IMR-90 (cell line): ENCODE measurements at regions not wholly inside any gene's neighbourhood (a gene's known extent, or its start where the extent isn't known, plus 50 kb on each side); places are given as distances from the start of the nearest gene placed in this dataset.

Source experiments
- ATAC-seq: fragments of 200-7000 bp; cut with Tn5 transposase; 2 replicates; pipeline ENCODE4 v1.9.1; 2020; ENCODE audit warnings: low read depth, mild to moderate bottlenecking, moderate library complexity
- BruUV-seq: library from RNA; stranded (reverse); fragments of 400-500 nt; replicated peaks from 2 replicates; lab custom pipeline; 2021; lab: Mats Ljungman, UMichigan
- CTCF ChIA-PET: fragments of 300-600 bp; formaldehyde crosslinking; extraction: SDS; loops from one replicate; lab custom pipeline; 2021; ENCODE audit warnings: antibody characterized with exemption; lab: Yijun Ruan, JAX
- POLR2A ChIA-PET: fragments of 300-600 bp; sonication (Branson Sonifier 250); formaldehyde crosslinking; loops from one replicate; lab custom pipeline; 2022; ENCODE audit warnings: antibody characterized with exemption; ENCODE audit not compliant: unreplicated experiment; lab: Charles Lee
- DNase-seq: peaks from one replicate; pipeline ENCODE4 v3.0.0; 2013
- H2AFZ ChIP-seq: replicated peaks from 2 replicates; pipeline ENCODE3; 2013; ENCODE audit warnings: low read length, mild to moderate bottlenecking; ENCODE audit not compliant: poor library complexity
- H2AK5ac ChIP-seq: 2 replicates; pipeline ENCODE4 v1.6.1; 2013; ENCODE audit warnings: low read depth, low read length, inconsistent platforms
- H2AK9ac ChIP-seq: replicated peaks from 2 replicates; pipeline ENCODE3; 2013; ENCODE audit warnings: mild to moderate bottlenecking, low read depth, low read length, moderate library complexity; ENCODE audit not compliant: poor library complexity
- H2BK120ac ChIP-seq: 2 replicates; pipeline ENCODE4 v1.6.1; 2013; ENCODE audit warnings: low read depth, low read length, inconsistent platforms
- H2BK15ac ChIP-seq: 3 replicates; pipeline ENCODE4 v1.6.1; 2013; ENCODE audit warnings: low read depth, low read length, inconsistent platforms
- H2BK20ac ChIP-seq: 2 replicates; pipeline ENCODE4 v1.6.1; 2013; ENCODE audit warnings: low read depth, mild to moderate bottlenecking, inconsistent platforms, low read length, moderate library complexity
- H2BK5ac ChIP-seq: 2 replicates; pipeline ENCODE4 v1.6.1; 2013; ENCODE audit warnings: mild to moderate bottlenecking, low read depth, low read length, inconsistent platforms; ENCODE audit not compliant: poor library complexity, severe bottlenecking
- H3K14ac ChIP-seq: replicated peaks from 2 replicates; pipeline ENCODE4 v1.6.1; 2013; ENCODE audit warnings: low read depth, low read length, inconsistent platforms
- H3K18ac ChIP-seq: 2 replicates; pipeline ENCODE4 v1.6.1; 2013; ENCODE audit warnings: low read depth, low read length, control low read depth
- H3K23ac ChIP-seq: 2 replicates; pipeline ENCODE4 v1.6.1; 2013; ENCODE audit warnings: low read depth, low read length, inconsistent platforms
- H3K27ac ChIP-seq: 2 replicates; pipeline ENCODE4 v1.5.1; 2013; ENCODE audit warnings: mild to moderate bottlenecking, control low read depth, low read length; ENCODE audit not compliant: insufficient read depth
- H3K27me3 ChIP-seq: 2 replicates; pipeline ENCODE4 v1.6.1; 2013; ENCODE audit warnings: low read length; ENCODE audit not compliant: control insufficient read depth, insufficient read depth
- H3K36me3 ChIP-seq: 2 replicates; pipeline ENCODE4 v1.6.1; 2013; ENCODE audit warnings: low read length, mixed read lengths; ENCODE audit not compliant: control insufficient read depth, insufficient read depth
- H3K4ac ChIP-seq: 2 replicates; pipeline ENCODE4 v1.6.1; 2013; ENCODE audit warnings: low read depth, low read length, inconsistent platforms
- H3K4me1 ChIP-seq: 2 replicates; pipeline ENCODE4 v1.6.1; 2013; ENCODE audit warnings: low read length, mixed read lengths; ENCODE audit not compliant: control insufficient read depth, insufficient read depth
- H3K4me2 ChIP-seq: 2 replicates; pipeline ENCODE4 v1.6.1; 2013; ENCODE audit warnings: low read depth, mild to moderate bottlenecking, control low read depth, low read length, moderate library complexity
- H3K4me3 ChIP-seq: 2 replicates; pipeline ENCODE4 v1.5.1; 2013; ENCODE audit warnings: low read depth, mild to moderate bottlenecking, control low read depth, low read length, moderate library complexity; ENCODE audit not compliant: insufficient read depth
- H3K56ac ChIP-seq: 2 replicates; pipeline ENCODE4 v1.6.1; 2013; ENCODE audit warnings: low read length, inconsistent platforms; ENCODE audit not compliant: insufficient read depth; ENCODE audit errors: extremely low read depth
- H3K79me1 ChIP-seq, 2 experiments: 2 replicates each; pipeline ENCODE4 v1.6.1; 2013; ENCODE audit warnings: low read length in 2 of 2, inconsistent platforms in 1 of 2, low read depth in 1 of 2
- H3K9ac ChIP-seq: 2 replicates; pipeline ENCODE4 v1.6.1; 2013; ENCODE audit warnings: low read depth, low read length, control low read depth
- H3K9me1 ChIP-seq: 2 replicates; pipeline ENCODE4 v1.6.1; 2013; ENCODE audit warnings: low read length, inconsistent platforms; ENCODE audit not compliant: insufficient read depth
- H3K9me3 ChIP-seq: 2 replicates; pipeline ENCODE4 v1.6.1; 2013; ENCODE audit warnings: low read length; ENCODE audit not compliant: control insufficient read depth, insufficient read depth
- H4K20me1 ChIP-seq: 2 replicates; pipeline ENCODE4 v1.6.1; 2013; ENCODE audit warnings: low read length, inconsistent platforms; ENCODE audit not compliant: insufficient read depth
- H4K5ac ChIP-seq: 2 replicates; pipeline ENCODE4 v1.6.1; 2013; ENCODE audit warnings: mild to moderate bottlenecking, low read depth, low read length, control low read depth
- H4K8ac ChIP-seq, 2 experiments: 2 replicates each; pipeline ENCODE4 v1.6.1; 2013; ENCODE audit warnings: low read depth in 2 of 2, low read length in 2 of 2, control low read depth in 1 of 2, inconsistent platforms in 1 of 2
- H4K91ac ChIP-seq: 2 replicates; pipeline ENCODE4 v1.6.1; 2013; ENCODE audit warnings: low read depth, low read length, inconsistent platforms; ENCODE audit not compliant: insufficient read depth
- BHLHE40 ChIP-seq: fragments of 150-350 bp; IDR thresholded peaks from 2 replicates; pipeline ENCODE4 v1.6.1; 2016; ENCODE audit warnings: mild to moderate bottlenecking, low read depth, low read length
- CEBPB ChIP-seq: IDR thresholded peaks from 2 replicates; pipeline ENCODE4 v1.6.1; 2012; ENCODE audit warnings: low read depth, low read length, improper control_type of control experiment
- CHD1 ChIP-seq: IDR thresholded peaks from 2 replicates; pipeline ENCODE4 v1.6.1; 2012; ENCODE audit warnings: low read depth, low read length, improper control_type of control experiment
- FOS ChIP-seq: fragments of 150-350 bp; IDR thresholded peaks from 2 replicates; pipeline ENCODE4 v1.6.1; 2016; ENCODE audit warnings: low read depth, low read length
- MAFK ChIP-seq: IDR thresholded peaks from 2 replicates; pipeline ENCODE4 v1.6.1; 2012; ENCODE audit warnings: low read depth, low read length, improper control_type of control experiment
- MAZ ChIP-seq: IDR thresholded peaks from 2 replicates; pipeline ENCODE4 v1.6.1; 2012; ENCODE audit warnings: low read depth, mild to moderate bottlenecking, low read length, improper control_type of control experiment, moderate library complexity, borderline replicate concordance
- MXI1 ChIP-seq: IDR thresholded peaks from 2 replicates; pipeline ENCODE4 v1.6.1; 2012; ENCODE audit warnings: low read depth, mild to moderate bottlenecking, low read length, moderate library complexity, borderline replicate concordance
- NFE2L2 ChIP-seq: fragments of 150-350 bp; IDR thresholded peaks from 2 replicates; pipeline ENCODE4 v1.6.1; 2016; ENCODE audit warnings: low read depth, mild to moderate bottlenecking, low read length
- POLR2A ChIP-seq: IDR thresholded peaks from 2 replicates; pipeline ENCODE4 v1.6.1; 2012; ENCODE audit warnings: mild to moderate bottlenecking, low read depth, low read length
- RAD21 ChIP-seq: IDR thresholded peaks from 2 replicates; pipeline ENCODE4 v1.6.1; 2012; ENCODE audit warnings: low read length, improper control_type of control experiment
- RCOR1 ChIP-seq: IDR thresholded peaks from 2 replicates; pipeline ENCODE4 v1.6.1; 2012; ENCODE audit warnings: mild to moderate bottlenecking, low read length, improper control_type of control experiment; ENCODE audit not compliant: insufficient replicate concordance
- RFX5 ChIP-seq: IDR thresholded peaks from 2 replicates; pipeline ENCODE4 v1.8.0; 2012; ENCODE audit warnings: low read depth, mild to moderate bottlenecking, low read length, moderate library complexity
- SMC3 ChIP-seq: fragments of 150-350 bp; IDR thresholded peaks from 2 replicates; pipeline ENCODE4 v1.6.1; 2016; ENCODE audit warnings: low read depth, mild to moderate bottlenecking, antibody characterized with exemption, low read length, moderate library complexity
- WGBS, 2 experiments: methylation state at CpG; one replicate each; pipeline versions ENCODE4 v1.1.5 to v1.1.7; 2013; ENCODE audit warnings: missing lambda C conversion rate in 2 of 2; ENCODE audit not compliant: insufficient read length in 1 of 2; ENCODE audit errors: extremely low coverage in 2 of 2; 5-methylcytosine and 5-hydroxymethylcytosine counted together
- dilution Hi-C: fragments of 300-500 bp; cut with HindIII; formaldehyde crosslinking; loops from one replicate; pipeline ENCODE4 v1.14.3; 2018; ENCODE audit warnings: low sequenced_read_pairs; ENCODE audit not compliant: unreplicated experiment
- in situ Hi-C: fragments of 300-500 bp; cut with MboI; formaldehyde crosslinking; loops from 3 replicates; pipeline ENCODE4 v1.14.3; 2019; ENCODE audit warnings: low sequenced_read_pairs, inconsistent platforms, mixed read lengths
- intact Hi-C: fragments of 100-400 bp; cut with micrococcal nuclease; formaldehyde crosslinking; loops from 2 replicates; pipeline ENCODE4 v1.10.0; 2022
- TF ChIP-seq, protein P1 (sequence below): fragments of 150-350 bp; IDR thresholded peaks from 2 replicates; pipeline ENCODE4 v1.6.1; 2017; ENCODE audit warnings: mild to moderate bottlenecking, antibody characterized with exemption, low read length, low read depth
- TF ChIP-seq, protein P2 (sequence below): conservative IDR thresholded peaks from 2 replicates; pipeline ENCODE4 v1.5.1; 2012; ENCODE audit warnings: mild to moderate bottlenecking, low read depth, low read length, improper control_type of control experiment
- TF ChIP-seq, protein P3 (sequence below): fragments of 150-350 bp; IDR thresholded peaks from 2 replicates; pipeline ENCODE4 v1.6.1; 2016; ENCODE audit warnings: low read depth, mild to moderate bottlenecking, low read length, moderate library complexity, borderline replicate concordance

- Histone ChIP-seq H3K23ac (no peak overlapping the region), H2BK20ac (no peak overlapping the region), H4K8ac (no peak overlapping the region), H4K5ac (no peak overlapping the region), H3K4me1 (no peaks in the 10 kb centered on the region), H3K79me1 (no peaks in the 10 kb centered on the region), H2BK15ac (no peak overlapping the region), H3K9me3 (no peaks in the 10 kb centered on the region; the same call in 1 of the 2 replicates), H3K9ac (no peak overlapping the region), H2BK5ac (no peak overlapping the region), H3K56ac (no peak overlapping the region), H3K4me2 (no peak overlapping the region), H3K36me3 (no peaks in the 10 kb centered on the region), H3K27me3 (peaks cover 5% of the 10 kb centered on the region), H4K20me1 (no peaks in the 10 kb centered on the region), H2AK5ac (no peak overlapping the region), H2AK9ac (no peak overlapping the region), H2BK120ac (no peak overlapping the region), H3K18ac (no peak overlapping the region), H2AFZ (no peak overlapping the region), H4K91ac (no peak overlapping the region), H3K4me3 (no peak overlapping the region), H3K27ac (no peak overlapping the region), H3K4ac (no peak overlapping the region), H3K14ac (no peak overlapping the region), H3K9me1 (no peaks in the 10 kb centered on the region)
- no TSS peak for BruUV-seq
- DNase-seq (no peak), ATAC-seq (no peak)
- intact Hi-C loops (no loop called here), in situ Hi-C loops (no loop called here), dilution Hi-C loops (no loop called here)
- no CpG with 5 or more reads among the region's 6 CpGs for WGBS, 2 experiments
- ChIA-PET POLR2A (no interaction called here), CTCF (no interaction called here)
- TF ChIP-seq MXI1: no peak
- no peak for TF ChIP-seq CEBPB
- TF ChIP-seq RAD21: no peak
- TF ChIP-seq, protein P1, sequence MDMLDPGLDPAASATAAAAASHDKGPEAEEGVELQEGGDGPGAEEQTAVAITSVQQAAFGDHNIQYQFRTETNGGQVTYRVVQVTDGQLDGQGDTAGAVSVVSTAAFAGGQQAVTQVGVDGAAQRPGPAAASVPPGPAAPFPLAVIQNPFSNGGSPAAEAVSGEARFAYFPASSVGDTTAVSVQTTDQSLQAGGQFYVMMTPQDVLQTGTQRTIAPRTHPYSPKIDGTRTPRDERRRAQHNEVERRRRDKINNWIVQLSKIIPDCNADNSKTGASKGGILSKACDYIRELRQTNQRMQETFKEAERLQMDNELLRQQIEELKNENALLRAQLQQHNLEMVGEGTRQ: no peak
- TF ChIP-seq POLR2A: no peak
- TF ChIP-seq MAFK: no peak
- TF ChIP-seq, protein P2, sequence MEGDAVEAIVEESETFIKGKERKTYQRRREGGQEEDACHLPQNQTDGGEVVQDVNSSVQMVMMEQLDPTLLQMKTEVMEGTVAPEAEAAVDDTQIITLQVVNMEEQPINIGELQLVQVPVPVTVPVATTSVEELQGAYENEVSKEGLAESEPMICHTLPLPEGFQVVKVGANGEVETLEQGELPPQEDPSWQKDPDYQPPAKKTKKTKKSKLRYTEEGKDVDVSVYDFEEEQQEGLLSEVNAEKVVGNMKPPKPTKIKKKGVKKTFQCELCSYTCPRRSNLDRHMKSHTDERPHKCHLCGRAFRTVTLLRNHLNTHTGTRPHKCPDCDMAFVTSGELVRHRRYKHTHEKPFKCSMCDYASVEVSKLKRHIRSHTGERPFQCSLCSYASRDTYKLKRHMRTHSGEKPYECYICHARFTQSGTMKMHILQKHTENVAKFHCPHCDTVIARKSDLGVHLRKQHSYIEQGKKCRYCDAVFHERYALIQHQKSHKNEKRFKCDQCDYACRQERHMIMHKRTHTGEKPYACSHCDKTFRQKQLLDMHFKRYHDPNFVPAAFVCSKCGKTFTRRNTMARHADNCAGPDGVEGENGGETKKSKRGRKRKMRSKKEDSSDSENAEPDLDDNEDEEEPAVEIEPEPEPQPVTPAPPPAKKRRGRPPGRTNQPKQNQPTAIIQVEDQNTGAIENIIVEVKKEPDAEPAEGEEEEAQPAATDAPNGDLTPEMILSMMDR: no peak
- TF ChIP-seq, protein P3, sequence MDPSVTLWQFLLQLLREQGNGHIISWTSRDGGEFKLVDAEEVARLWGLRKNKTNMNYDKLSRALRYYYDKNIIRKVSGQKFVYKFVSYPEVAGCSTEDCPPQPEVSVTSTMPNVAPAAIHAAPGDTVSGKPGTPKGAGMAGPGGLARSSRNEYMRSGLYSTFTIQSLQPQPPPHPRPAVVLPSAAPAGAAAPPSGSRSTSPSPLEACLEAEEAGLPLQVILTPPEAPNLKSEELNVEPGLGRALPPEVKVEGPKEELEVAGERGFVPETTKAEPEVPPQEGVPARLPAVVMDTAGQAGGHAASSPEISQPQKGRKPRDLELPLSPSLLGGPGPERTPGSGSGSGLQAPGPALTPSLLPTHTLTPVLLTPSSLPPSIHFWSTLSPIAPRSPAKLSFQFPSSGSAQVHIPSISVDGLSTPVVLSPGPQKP: no peak
- TF ChIP-seq RCOR1: no peak
- TF ChIP-seq NFE2L2: no peak
- TF ChIP-seq RFX5: no peak
- no peak for TF ChIP-seq MAZ
- no peak for TF ChIP-seq CHD1
- TF ChIP-seq SMC3: no peak
- TF ChIP-seq BHLHE40: no peak
- no peak for TF ChIP-seq FOS
Measured at GRCh38 chr6:82783587-82784236, 281.9 kb downstream of the UBE3D start.
